HepG2 (cell line): ENCODE measurements at regions not wholly inside any gene's neighbourhood (a gene's known extent, or its start where the extent isn't known, plus 50 kb on each side); places are given as distances from the start of the nearest gene placed in this dataset.
A peak's percentile ranks its signal among the peaks of the same experiment; 100 is the strongest.

Source experiments
- ELF3 ChIP-seq: IDR thresholded peaks from 2 replicates; pipeline ENCODE4 v1.6.1; 2016; ENCODE audit warnings: missing genetic modification reagents, missing compliant biosample characterization
- FOXK1 ChIP-seq: sonication (generic); formaldehyde crosslinking; IDR thresholded peaks from 2 replicates; pipeline ENCODE4 v1.4.0; 2020; ENCODE audit warnings: low read depth, missing genetic modification reagents, borderline replicate concordance
- KDM2A ChIP-seq: sonication (generic); formaldehyde crosslinking; IDR thresholded peaks from 2 replicates; pipeline ENCODE4 v1.4.0; 2020; ENCODE audit warnings: low read depth, missing genetic modification reagents, borderline replicate concordance
- MIER2 ChIP-seq: IDR thresholded peaks from 2 replicates; pipeline ENCODE4 v1.6.1; 2016; ENCODE audit warnings: missing biosample characterization, missing genetic modification reagents
- RXRB ChIP-seq: IDR thresholded peaks from 2 replicates; pipeline ENCODE4 v1.6.1; 2016; ENCODE audit warnings: borderline replicate concordance, missing genetic modification reagents, missing compliant biosample characterization
- SALL1 ChIP-seq: sonication (generic); formaldehyde crosslinking; IDR thresholded peaks from 2 replicates; pipeline ENCODE4 v1.8.0; 2022; ENCODE audit warnings: mild to moderate bottlenecking, missing genetic modification reagents
- SIN3A ChIP-seq: IDR thresholded peaks from 2 replicates; pipeline ENCODE4 v1.6.1; 2011; ENCODE audit warnings: low read depth, mild to moderate bottlenecking, control low read depth, low read length, borderline replicate concordance
- ZNF616 ChIP-seq: sonication (generic); formaldehyde crosslinking; IDR thresholded peaks from 2 replicates; pipeline ENCODE4 v1.5.0; 2020; ENCODE audit warnings: low read depth, mild to moderate bottlenecking, missing genetic modification reagents
- ZNF644 ChIP-seq: IDR thresholded peaks from 2 replicates; pipeline ENCODE4 v1.6.1; 2016; ENCODE audit warnings: low read depth
- TF ChIP-seq, protein P1 (sequence below): sonication (generic); formaldehyde crosslinking; IDR thresholded peaks from 2 replicates; pipeline ENCODE4 v1.4.0; 2020; ENCODE audit warnings: missing genetic modification reagents
- TF ChIP-seq, protein P2 (sequence below): sonication (generic); formaldehyde crosslinking; IDR thresholded peaks from 2 replicates; pipeline ENCODE4 v1.4.0; 2020; ENCODE audit warnings: missing genetic modification reagents
- TF ChIP-seq, protein P3 (sequence below): sonication (generic); formaldehyde crosslinking; IDR thresholded peaks from 2 replicates; pipeline ENCODE4 v1.4.0; 2020; ENCODE audit warnings: mild to moderate bottlenecking, missing genetic modification reagents
- TF ChIP-seq, protein P4 (sequence below): IDR thresholded peaks from 2 replicates; pipeline ENCODE4 v1.6.1; 2016; ENCODE audit warnings: missing compliant biosample characterization, missing genetic modification reagents, borderline replicate concordance
- TF ChIP-seq, protein P5 (sequence below): sonication (generic); formaldehyde crosslinking; IDR thresholded peaks from 2 replicates; pipeline ENCODE4 v1.8.0; 2023; ENCODE audit warnings: mild to moderate bottlenecking, missing genetic modification reagents
- TF ChIP-seq, protein P6 (sequence below): sonication (generic); formaldehyde crosslinking; IDR thresholded peaks from 2 replicates; pipeline ENCODE4 v1.5.1; 2020; ENCODE audit warnings: missing genetic modification reagents, mild to moderate bottlenecking, borderline replicate concordance
- TF ChIP-seq, protein P7 (sequence below): sonication (generic); formaldehyde crosslinking; IDR thresholded peaks from 2 replicates; pipeline ENCODE4 v1.4.0; 2020; ENCODE audit warnings: missing genetic modification reagents

DNA sequence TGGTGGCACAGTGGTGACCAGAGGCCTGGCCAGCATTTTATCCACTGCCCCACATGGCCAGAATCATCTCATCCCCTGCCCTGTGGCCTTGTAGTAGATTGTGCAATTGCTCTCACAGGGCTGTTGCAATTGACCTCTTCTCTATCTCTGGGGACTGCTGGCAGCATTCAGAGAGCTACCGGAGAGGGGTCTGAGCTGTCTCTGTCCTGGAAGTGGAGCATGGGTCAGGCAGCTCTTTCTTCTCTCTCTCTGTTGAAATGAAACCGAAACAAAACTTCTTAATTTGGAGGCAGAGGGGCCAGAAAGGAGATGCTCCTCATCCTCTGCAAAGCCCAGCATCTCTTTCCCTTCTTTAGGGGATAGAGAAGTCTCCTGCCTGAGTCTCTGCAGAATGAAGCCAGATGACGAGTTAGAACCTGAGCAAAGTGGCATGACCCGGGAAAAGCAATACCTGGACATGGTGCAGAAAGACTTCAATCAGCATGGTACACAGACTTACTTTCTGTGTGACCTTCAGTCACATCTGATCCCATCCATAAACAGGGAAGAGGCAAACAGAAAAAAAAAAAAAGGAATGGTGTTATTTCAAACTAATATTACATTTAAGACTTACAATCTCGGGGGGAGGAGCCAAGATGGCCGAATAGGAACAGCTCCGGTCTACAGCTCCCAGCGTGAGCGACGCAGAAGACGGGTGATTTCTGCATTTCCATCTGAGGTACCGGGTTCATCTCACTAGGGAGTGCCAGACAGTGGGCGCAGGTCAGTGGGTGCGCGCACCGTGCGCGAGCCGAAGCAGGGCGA is 144.5 kb upstream of the BCL6 start (continued):
- TF ChIP-seq, protein P1, sequence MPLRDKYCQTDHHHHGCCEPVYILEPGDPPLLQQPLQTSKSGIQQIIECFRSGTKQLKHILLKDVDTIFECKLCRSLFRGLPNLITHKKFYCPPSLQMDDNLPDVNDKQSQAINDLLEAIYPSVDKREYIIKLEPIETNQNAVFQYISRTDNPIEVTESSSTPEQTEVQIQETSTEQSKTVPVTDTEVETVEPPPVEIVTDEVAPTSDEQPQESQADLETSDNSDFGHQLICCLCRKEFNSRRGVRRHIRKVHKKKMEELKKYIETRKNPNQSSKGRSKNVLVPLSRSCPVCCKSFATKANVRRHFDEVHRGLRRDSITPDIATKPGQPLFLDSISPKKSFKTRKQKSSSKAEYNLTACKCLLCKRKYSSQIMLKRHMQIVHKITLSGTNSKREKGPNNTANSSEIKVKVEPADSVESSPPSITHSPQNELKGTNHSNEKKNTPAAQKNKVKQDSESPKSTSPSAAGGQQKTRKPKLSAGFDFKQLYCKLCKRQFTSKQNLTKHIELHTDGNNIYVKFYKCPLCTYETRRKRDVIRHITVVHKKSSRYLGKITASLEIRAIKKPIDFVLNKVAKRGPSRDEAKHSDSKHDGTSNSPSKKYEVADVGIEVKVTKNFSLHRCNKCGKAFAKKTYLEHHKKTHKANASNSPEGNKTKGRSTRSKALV = no peak
- peak; percentile 94 for TF ChIP-seq SALL1 (CRISPR knock-in tag)
- TF ChIP-seq RXRB = peak; percentile 89
- TF ChIP-seq, protein P2, sequence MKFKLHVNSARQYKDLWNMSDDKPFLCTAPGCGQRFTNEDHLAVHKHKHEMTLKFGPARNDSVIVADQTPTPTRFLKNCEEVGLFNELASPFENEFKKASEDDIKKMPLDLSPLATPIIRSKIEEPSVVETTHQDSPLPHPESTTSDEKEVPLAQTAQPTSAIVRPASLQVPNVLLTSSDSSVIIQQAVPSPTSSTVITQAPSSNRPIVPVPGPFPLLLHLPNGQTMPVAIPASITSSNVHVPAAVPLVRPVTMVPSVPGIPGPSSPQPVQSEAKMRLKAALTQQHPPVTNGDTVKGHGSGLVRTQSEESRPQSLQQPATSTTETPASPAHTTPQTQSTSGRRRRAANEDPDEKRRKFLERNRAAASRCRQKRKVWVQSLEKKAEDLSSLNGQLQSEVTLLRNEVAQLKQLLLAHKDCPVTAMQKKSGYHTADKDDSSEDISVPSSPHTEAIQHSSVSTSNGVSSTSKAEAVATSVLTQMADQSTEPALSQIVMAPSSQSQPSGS (CRISPR knock-in tag) = peak; percentile 17; the same call in 1 of the 2 replicates
- TF ChIP-seq, protein P3, sequence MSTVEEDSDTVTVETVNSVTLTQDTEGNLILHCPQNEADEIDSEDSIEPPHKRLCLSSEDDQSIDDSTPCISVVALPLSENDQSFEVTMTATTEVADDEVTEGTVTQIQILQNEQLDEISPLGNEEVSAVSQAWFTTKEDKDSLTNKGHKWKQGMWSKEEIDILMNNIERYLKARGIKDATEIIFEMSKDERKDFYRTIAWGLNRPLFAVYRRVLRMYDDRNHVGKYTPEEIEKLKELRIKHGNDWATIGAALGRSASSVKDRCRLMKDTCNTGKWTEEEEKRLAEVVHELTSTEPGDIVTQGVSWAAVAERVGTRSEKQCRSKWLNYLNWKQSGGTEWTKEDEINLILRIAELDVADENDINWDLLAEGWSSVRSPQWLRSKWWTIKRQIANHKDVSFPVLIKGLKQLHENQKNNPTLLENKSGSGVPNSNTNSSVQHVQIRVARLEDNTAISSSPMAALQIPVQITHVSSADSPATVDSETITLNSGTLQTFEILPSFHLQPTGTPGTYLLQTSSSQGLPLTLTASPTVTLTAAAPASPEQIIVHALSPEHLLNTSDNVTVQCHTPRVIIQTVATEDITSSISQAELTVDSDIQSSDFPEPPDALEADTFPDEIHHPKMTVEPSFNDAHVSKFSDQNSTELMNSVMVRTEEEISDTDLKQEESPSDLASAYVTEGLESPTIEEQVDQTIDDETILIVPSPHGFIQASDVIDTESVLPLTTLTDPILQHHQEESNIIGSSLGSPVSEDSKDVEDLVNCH = no peak
- TF ChIP-seq ELF3 (CRISPR knock-in tag) = 0 out of 2 replicates have a peak, but pooled peaks have one; percentile 41
- TF ChIP-seq MIER2 = peak; percentile 47; the same call in 1 of the 2 replicates
- peak; percentile 92 for TF ChIP-seq ZNF644 (CRISPR knock-in tag)
- TF ChIP-seq, protein P4, sequence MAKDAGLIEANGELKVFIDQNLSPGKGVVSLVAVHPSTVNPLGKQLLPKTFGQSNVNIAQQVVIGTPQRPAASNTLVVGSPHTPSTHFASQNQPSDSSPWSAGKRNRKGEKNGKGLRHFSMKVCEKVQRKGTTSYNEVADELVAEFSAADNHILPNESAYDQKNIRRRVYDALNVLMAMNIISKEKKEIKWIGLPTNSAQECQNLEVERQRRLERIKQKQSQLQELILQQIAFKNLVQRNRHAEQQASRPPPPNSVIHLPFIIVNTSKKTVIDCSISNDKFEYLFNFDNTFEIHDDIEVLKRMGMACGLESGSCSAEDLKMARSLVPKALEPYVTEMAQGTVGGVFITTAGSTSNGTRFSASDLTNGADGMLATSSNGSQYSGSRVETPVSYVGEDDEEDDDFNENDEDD (CRISPR knock-in tag) = peak; percentile 50; the same call in 1 of the 2 replicates
- TF ChIP-seq, protein P5, sequence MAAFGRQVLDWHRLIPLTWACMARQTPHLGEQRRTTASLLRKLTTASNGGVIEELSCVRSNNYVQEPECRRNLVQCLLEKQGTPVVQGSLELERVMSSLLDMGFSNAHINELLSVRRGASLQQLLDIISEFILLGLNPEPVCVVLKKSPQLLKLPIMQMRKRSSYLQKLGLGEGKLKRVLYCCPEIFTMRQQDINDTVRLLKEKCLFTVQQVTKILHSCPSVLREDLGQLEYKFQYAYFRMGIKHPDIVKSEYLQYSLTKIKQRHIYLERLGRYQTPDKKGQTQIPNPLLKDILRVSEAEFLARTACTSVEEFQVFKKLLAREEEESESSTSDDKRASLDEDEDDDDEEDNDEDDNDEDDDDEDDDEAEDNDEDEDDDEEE (CRISPR knock-in tag) = no peak
- TF ChIP-seq SIN3A = no peak
- TF ChIP-seq FOXK1 = peak; percentile 15; the same call in 1 of the 2 replicates
- TF ChIP-seq, protein P6, sequence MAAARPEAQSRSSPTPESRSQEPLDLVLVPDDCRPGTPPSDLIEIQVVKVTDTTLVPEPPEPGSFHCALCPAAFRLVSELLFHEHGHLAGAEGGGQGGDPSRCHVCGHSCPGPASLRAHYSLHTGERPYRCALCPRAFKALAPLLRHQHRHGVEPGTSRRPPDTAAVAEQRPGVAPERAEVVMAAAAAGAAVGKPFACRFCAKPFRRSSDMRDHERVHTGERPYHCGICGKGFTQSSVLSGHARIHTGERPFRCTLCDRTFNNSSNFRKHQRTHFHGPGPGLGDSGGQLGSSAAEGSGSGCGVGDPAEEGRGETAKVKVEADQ (CRISPR knock-in tag) = no peak
- peak; percentile 20; the same call in 1 of the 2 replicates for TF ChIP-seq KDM2A (CRISPR knock-in tag)
- TF ChIP-seq, protein P7, sequence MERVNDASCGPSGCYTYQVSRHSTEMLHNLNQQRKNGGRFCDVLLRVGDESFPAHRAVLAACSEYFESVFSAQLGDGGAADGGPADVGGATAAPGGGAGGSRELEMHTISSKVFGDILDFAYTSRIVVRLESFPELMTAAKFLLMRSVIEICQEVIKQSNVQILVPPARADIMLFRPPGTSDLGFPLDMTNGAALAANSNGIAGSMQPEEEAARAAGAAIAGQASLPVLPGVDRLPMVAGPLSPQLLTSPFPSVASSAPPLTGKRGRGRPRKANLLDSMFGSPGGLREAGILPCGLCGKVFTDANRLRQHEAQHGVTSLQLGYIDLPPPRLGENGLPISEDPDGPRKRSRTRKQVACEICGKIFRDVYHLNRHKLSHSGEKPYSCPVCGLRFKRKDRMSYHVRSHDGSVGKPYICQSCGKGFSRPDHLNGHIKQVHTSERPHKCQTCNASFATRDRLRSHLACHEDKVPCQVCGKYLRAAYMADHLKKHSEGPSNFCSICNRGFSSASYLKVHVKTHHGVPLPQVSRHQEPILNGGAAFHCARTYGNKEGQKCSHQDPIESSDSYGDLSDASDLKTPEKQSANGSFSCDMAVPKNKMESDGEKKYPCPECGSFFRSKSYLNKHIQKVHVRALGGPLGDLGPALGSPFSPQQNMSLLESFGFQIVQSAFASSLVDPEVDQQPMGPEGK (CRISPR knock-in tag) = peak; percentile 37; the same call in 1 of the 2 replicates
- 0 out of 2 replicates have a peak, but pooled peaks have one; percentile 33 for TF ChIP-seq ZNF616 (CRISPR knock-in tag)
